ENCODE measurements at regions not wholly inside any gene's neighbourhood (a gene's known extent, or its start where the extent isn't known, plus 50 kb on each side); places are given as distances from the start of the nearest gene placed in this dataset.
"Not testable (repeated sequence)": the region's sequence is repeated elsewhere in the genome, so short reads cannot be mapped to it uniquely, and the experiment has no call there.

DNA sequence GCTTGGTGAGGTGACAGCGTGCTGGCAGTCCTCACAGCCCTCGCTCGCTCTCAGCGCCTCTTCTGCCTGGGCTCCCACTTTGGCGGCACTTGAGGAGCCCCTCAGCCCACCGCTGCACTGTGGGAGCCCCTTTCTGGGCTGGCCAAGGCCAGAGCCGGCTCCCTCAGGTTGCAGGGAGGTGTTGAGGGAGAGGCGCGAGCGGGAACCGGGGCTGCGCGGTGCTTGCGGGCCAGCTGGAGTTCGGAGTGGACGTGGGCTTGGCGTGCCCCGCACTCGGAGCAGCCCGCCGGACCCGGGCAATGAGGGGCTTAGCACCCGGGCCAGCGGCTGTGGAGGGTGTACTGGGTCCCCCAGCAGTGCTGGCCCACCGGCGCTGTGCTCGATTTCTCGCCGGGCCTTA is 134.2 kb upstream of the BASP1 start:
- H3K27me3 Mint-ChIP-seq; H3K9me3 Mint-ChIP-seq; H3K4me1 Mint-ChIP-seq; H3K36me3 Mint-ChIP-seq; H3K4me3 Mint-ChIP-seq; H3K27ac Mint-ChIP-seq; DNase-seq; ATAC-seq (replicated peaks): not testable (repeated sequence)

DNA sequence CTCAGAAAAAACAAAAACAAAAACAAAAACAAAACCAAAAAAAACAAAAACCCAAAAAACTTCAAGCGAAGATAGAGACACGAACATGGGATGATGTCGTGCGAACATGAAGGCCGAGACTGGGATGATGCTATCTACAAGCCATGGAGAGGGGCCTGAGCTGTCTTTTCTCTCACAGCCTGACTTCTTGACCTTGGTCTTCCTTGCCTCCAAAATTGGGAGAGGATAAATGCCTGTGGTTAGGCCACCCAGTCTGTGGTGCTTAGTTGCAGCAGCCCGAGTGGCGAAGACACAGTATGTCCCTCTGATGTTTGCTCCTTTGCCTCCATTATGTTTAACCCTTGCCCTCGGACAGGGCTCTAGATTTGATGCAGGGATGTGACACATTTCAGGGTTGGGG is 130.4 kb upstream of the BASP1 start:
- no peaks in the 10 kb centered on the region for H3K36me3 Mint-ChIP-seq
- DNase-seq (no peak), ATAC-seq (replicated peaks) (no peak)
- H3K27me3 Mint-ChIP-seq, result no peaks in the 10 kb centered on the region
- H3K4me1 Mint-ChIP-seq, result no peaks in the 10 kb centered on the region
- no peak overlapping the region for H3K4me3 Mint-ChIP-seq
- no peaks in the 10 kb centered on the region for H3K9me3 Mint-ChIP-seq
- H3K27ac Mint-ChIP-seq, result no peak overlapping the region

DNA sequence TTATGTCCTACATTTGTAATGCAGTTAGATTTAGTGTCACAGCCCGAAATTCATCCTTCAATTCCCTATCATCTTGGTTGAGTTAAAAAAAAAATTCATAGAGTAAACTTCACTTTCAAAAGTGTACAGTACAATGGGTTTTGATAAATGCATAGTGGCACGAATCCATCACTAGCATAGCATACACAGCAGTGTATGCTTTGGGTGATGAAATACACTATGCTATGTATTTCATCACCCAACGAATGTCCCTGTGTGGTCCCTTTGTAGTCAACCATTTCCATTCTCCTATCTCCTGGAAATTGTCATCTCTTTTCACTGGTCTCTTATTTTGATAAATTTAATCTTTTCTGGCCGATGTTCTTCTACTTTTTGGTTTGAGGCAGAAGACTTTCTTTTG is 129.4 kb upstream of the BASP1 start:
- no peaks in the 10 kb centered on the region for H3K4me1 Mint-ChIP-seq
- H3K9me3 Mint-ChIP-seq, result no peaks in the 10 kb centered on the region
- DNase-seq (no peak), ATAC-seq (replicated peaks) (no peak)
- H3K36me3 Mint-ChIP-seq, result no peaks in the 10 kb centered on the region
- H3K27ac Mint-ChIP-seq, result no peak overlapping the region
- H3K27me3 Mint-ChIP-seq, result no peaks in the 10 kb centered on the region
- no peak overlapping the region for H3K4me3 Mint-ChIP-seq

DNA sequence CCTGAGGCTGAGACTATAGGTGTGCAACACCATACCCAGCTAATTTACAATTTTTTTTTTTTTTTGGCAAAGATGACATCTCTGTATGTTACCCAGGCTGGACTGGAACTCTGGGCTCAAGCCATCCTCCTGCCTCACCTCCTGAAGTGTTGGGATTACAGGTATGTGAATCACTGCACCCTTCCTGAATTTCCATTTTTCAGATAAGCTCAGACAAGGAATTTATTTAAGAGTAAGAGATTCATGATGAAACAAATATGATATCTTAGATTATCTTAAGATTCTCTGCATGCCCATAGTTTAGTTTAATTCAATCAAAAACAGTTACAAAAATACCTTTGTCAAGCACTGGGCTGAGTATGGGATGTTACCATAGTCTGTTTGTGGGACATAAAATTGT is 128.4 kb upstream of the BASP1 start:
- ATAC-seq (replicated peaks), result no peak
- Mint-ChIP-seq H3K4me1 (no peaks in the 10 kb centered on the region), H3K27me3 (no peaks in the 10 kb centered on the region)

DNA sequence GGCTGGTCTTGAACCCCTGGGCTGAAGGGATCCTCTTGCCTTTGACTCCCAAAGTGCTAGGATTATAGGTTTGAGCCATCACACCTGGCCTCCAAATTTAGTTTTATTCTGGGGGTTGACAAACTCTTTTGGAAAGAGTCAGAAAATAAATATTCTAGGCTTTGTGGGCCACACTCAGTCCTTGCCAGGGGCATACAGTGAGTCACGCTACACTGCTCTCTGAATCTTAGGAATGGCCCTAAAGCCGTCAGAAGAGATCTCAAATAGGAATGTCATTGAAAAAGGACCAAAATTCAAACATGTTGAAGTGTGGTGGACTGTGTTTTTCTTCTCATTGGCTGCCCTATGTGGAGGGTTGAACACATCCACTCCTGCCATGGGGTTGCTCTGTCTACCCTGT is 127.7 kb upstream of the BASP1 start:
- no peak for DNase-seq
- Mint-ChIP-seq H3K27ac (no peak overlapping the region), H3K27me3 (no peaks in the 10 kb centered on the region), H3K4me1 (no peaks in the 10 kb centered on the region), H3K9me3 (no peaks in the 10 kb centered on the region), H3K4me3 (no peak overlapping the region), H3K36me3 (no peaks in the 10 kb centered on the region)
- no peak for ATAC-seq (replicated peaks)

More for the DNA sequence above, 128.4 kb upstream of the BASP1 start:
- DNase-seq, result no peak
- Mint-ChIP-seq H3K36me3 (no peaks in the 10 kb centered on the region), H3K27ac (no peak overlapping the region), H3K4me3 (no peak overlapping the region), H3K9me3 (no peaks in the 10 kb centered on the region)

DNA sequence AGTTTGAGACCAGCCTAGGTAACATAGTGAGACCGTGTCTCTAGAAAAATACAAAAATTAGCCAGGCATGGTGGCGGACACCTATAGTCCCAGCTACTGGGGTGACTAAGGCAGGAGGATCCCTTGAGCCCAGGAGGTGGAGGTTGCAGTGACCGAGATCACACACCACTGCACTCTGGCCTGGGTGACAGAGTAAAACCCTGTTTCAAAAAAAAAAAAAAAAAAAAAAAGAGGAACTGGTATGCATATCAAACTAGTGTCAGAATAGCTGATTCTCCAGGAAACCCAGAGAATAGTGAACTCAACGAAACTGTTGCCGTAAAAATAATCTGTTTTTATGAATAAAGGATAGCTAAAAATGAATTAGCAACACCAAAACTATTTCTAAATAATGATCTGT is 126.6 kb upstream of the BASP1 start:
- H3K27ac Mint-ChIP-seq, result no peak overlapping the region
- peak; percentile 75 to 82 for ATAC-seq (replicated peaks)
- peaks cover 4 to 7% of the 10 kb centered on the region in 2 donors for H3K27me3 Mint-ChIP-seq
- H3K4me1 Mint-ChIP-seq, result no peaks in the 10 kb centered on the region
- peak; percentile 1 for DNase-seq
- H3K4me3 Mint-ChIP-seq, result no peak overlapping the region
- no peaks in the 10 kb centered on the region for H3K9me3 Mint-ChIP-seq
- H3K36me3 Mint-ChIP-seq, result no peaks in the 10 kb centered on the region

DNA sequence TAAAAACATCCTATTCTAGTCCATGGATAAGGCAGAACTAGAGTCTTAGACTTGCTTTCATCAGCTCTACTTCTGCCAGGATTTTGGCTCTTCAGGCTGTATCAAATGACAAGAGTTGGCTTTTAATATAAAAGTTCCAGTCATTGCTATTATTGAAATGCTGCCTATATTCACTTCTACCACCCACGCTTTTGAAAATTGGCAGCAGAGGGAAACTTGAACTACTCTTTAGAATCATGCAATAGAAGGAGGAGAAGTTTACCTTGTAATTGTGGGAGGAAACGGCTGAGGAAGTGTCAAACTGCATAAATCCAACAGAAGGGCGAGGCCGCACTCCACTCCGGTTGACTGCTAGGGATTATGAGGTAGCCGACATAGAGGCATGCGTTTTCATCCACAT is 122.6 kb upstream of the BASP1 start:
- Mint-ChIP-seq H3K27ac (no peak overlapping the region), H3K4me3 (no peak overlapping the region), H3K27me3 (peaks cover 4 to 7% of the 10 kb centered on the region in 2 donors), H3K9me3 (no peaks in the 10 kb centered on the region), H3K36me3 (no peaks in the 10 kb centered on the region), H3K4me1 (no peaks in the 10 kb centered on the region)
- ATAC-seq (replicated peaks) (no peak), DNase-seq (no peak)

DNA sequence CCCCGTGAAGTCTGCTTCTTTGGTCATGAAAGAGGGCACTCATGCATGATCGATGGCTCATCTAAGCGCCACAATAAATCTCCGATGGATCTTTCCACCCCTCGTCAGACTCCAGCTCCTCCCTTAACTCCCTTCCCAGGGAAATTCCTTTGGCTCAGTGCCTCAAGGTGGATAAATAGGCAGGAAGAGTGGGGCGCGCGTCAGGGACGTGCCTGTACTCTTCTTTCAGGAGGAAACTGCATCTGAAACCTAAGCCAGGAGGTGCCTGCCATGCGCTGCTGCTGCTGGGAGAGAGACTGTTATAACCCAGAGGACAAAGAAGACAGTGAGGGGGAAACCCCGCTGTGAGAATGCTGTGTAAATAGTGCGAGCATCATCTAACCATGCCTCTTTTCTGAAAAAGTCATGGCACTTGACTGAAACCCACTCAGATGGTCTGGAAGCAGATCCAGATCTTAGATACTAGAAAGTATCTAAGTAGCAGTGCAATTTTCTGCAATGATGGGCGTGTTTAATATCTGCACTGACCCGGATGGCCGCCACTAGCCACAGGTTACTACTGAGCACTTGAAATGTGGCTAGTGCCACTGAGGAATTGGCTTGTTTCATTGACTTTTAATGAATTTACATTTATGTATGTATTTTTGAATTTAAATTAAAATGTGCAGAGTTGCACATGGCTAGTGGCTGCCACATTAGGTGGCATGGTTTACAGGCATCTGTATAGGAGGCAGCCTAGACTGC is 120.3 kb upstream of the BASP1 start:
- Mint-ChIP-seq H3K4me3 (no peak overlapping the region), H3K9me3 (no peaks in the 10 kb centered on the region)

DNA sequence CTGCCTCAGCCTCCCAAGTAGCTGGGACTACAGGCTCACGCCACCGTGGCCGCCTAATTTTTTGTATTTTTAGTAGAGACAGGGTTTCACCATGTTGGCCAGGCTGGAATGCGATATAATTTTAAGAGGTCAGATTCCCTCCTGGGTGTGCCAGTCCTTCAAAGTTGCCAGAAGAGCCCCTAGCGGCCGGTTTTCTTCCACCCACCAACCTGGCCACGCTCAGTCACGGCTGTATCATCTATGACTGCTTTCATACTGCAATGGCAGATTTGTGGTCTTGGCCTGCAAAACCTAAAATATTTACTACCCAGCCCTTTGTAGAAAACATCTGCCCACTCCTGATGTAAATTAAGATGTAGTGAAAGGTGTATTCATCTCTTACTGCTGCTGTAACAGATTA is 117.5 kb upstream of the BASP1 start:
- H3K36me3 Mint-ChIP-seq, result no peaks in the 10 kb centered on the region
- no peaks in the 10 kb centered on the region for H3K4me1 Mint-ChIP-seq
- no peak overlapping the region for H3K4me3 Mint-ChIP-seq
- no peak overlapping the region for H3K27ac Mint-ChIP-seq
- DNase-seq, result no peak
- H3K27me3 Mint-ChIP-seq, result peaks cover 7 to 14% of the 10 kb centered on the region in 2 donors
- H3K9me3 Mint-ChIP-seq, result no peaks in the 10 kb centered on the region
- no peak for ATAC-seq (replicated peaks)

More for the DNA sequence above, 120.3 kb upstream of the BASP1 start:
- no peaks in the 10 kb centered on the region for H3K4me1 Mint-ChIP-seq
- no peak for ATAC-seq (replicated peaks)
- H3K27ac Mint-ChIP-seq, result no peak overlapping the region
- H3K27me3 Mint-ChIP-seq, result peaks cover 7% of the 10 kb centered on the region in 2 donors
- DNase-seq, result no peak
- H3K36me3 Mint-ChIP-seq, result no peaks in the 10 kb centered on the region

DNA sequence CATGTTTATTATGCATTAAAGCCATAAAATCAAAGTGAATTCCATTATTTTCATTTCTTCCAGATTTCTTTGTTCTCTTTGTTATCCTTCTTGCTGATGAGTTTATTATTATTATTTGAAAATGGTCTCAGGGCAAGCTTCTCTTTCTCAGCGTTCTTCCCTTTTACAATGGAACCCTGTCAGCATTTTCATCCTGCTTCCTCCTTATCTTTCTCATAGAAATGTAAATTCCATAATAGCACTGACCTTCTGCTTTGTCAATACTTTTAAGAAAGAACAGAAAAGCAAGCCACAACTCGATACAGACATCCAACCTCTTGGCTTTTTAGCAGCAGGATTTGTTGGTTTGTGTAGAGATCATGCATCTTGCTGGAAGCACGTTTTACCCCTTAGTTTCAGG is 114.0 kb upstream of the BASP1 start:
- Mint-ChIP-seq H3K4me3 (no peak overlapping the region), H3K27ac (no peak overlapping the region), H3K4me1 (no peaks in the 10 kb centered on the region), H3K27me3 (peaks cover 3 to 8% of the 10 kb centered on the region in 2 donors), H3K9me3 (no peaks in the 10 kb centered on the region), H3K36me3 (no peaks in the 10 kb centered on the region)
- ATAC-seq (replicated peaks) (no peak), DNase-seq (no peak)

DNA sequence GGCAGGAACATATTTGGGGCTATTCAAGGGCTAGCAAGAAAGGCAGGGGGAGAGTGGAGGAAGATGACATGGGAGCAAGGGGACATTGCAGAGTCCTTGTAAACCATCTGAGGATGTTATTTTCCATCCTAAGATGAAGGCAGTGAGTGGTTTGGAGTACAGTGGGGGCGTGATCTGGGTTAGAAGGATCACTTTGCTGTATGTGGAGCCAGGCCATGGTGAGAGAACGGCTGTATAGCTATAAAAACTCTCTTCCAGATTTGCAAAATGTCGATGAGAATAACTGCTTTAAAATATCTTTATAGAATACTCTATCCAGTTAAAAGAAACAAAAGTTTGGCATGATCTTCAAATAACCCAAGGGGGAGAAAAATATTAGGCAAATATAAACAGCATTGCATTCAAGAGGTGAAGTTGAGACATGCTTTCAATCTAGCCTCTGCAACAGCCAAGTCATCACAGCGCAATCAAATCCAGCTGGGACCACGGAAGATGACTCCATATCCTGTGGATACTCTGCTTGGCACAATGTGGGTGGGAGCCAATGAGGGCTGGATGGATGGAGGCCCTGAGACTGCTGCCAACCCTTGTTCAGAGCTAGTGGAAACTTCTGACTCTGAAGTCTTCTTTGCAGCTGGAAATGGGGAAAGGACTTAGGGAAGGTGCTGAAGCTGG is 111.5 kb upstream of the BASP1 start:
- H3K27ac Mint-ChIP-seq, result no peak overlapping the region
- ATAC-seq (replicated peaks) (no peak), DNase-seq (no peak)
- H3K4me1 Mint-ChIP-seq, result peaks cover 7 to 13% of the 10 kb centered on the region in 2 donors
- H3K4me3 Mint-ChIP-seq, result no peak overlapping the region
- H3K9me3 Mint-ChIP-seq, result no peaks in the 10 kb centered on the region
- H3K36me3 Mint-ChIP-seq, result no peaks in the 10 kb centered on the region
- peaks cover 0 to 8% of the 10 kb centered on the region in 2 donors for H3K27me3 Mint-ChIP-seq

DNA sequence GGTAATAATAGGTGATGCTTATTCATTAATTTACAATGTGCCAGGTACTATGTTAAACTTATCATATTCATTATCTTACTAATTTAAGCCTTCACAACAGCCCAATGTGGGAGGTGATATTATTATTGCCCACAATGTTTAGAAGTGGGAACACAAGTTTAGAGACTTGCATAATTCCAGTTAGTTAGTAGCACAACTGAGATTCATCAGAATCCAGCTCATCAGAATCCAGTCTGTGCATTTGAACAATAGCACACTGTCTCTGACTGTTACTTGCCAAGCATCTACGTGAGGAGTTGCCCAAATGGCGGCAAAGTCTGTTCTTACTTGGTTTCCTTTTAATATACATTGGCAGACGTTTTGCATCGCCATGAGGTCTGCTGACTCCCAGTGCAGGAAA is 110.9 kb upstream of the BASP1 start:
- no peak for DNase-seq
- no peak overlapping the region for H3K27ac Mint-ChIP-seq
- no peaks in the 10 kb centered on the region for H3K9me3 Mint-ChIP-seq
- H3K4me1 Mint-ChIP-seq, result peaks cover 7 to 13% of the 10 kb centered on the region in 2 donors
- no peaks in the 10 kb centered on the region for H3K36me3 Mint-ChIP-seq
- H3K27me3 Mint-ChIP-seq, result peaks cover 0 to 8% of the 10 kb centered on the region in 2 donors
- no peak for ATAC-seq (replicated peaks)
- no peak overlapping the region for H3K4me3 Mint-ChIP-seq

DNA sequence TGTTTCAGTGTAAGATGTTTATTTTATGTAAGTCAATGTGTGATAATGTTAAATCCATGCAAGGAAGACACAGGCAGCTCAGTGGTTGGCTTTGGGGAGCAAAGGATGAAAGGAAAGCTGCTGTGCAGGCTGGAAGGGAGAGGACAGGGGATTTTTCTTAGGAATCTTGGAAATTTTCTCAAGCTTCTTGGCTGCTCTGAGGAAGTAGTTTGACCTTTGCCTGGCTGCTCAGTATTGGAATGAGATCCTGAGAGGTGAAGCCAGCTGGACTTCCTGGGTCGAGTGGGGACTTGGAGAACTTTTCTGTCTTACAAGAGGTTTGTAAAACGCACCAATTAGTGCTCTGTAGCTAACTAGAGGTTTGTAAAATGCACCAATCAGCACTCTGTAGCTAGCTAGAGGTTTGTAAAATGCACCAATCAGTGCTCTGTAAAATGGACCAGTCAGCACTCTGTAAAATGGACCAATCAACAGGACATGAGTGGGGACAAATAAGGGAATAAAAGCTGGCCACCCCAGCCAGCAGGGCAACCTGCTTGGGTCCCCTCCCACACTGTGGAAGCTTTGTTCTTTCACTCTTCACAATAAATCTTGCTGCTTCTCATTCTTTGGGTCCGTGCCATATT is 105.2 kb upstream of the BASP1 start:
- not testable (repeated sequence) for DNase-seq, H3K27me3 Mint-ChIP-seq, H3K9me3 Mint-ChIP-seq

DNA sequence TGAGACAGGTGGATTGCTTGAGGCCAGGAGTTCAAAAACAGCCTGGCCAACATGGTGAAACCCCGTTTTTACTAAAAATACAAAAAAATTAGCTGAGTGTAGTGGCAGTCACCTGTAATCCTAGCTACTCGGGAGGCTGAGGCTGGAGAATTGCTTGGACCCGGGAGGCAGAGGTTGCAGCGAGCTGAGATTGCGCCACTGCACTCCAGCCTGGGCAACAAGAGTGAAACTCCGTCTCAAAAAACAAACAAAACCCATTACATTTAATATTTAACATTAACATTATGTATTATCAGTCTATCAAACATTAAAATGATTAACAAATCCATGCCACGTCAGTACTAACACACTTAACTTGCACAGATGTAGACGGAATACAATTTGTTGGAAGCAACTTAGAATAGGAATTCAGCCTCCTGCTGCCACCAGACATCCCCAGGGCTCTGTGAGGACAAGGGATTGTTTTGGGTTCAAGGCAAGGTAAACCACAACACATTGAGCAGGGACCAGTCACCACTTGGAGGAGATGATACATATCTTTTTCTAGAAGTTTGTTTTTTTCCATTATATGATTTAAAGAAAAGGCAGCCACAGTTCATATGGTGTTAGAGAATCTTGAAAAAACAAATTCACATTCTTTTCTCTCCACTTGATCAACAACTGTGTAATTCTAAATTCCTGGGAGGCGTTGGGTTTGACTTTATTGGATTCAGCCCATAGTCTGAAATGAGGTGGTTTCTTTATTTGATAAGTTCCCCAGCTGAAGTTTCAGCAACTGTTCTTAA is 104.1 kb upstream of the BASP1 start:
- Mint-ChIP-seq H3K27ac (no peak overlapping the region), H3K4me3 (no peak overlapping the region), H3K4me1 (peaks cover 7 to 14% of the 10 kb centered on the region in 2 donors), H3K9me3 (no peaks in the 10 kb centered on the region), H3K27me3 (peaks cover 4 to 6% of the 10 kb centered on the region in 2 donors), H3K36me3 (no peaks in the 10 kb centered on the region)
- no peak for DNase-seq
- ATAC-seq (replicated peaks), result no peak

More for the DNA sequence above, 105.2 kb upstream of the BASP1 start:
- H3K4me3 Mint-ChIP-seq; ATAC-seq (replicated peaks); H3K27ac Mint-ChIP-seq; H3K36me3 Mint-ChIP-seq: not testable (repeated sequence)
- peaks cover 7 to 13% of the 10 kb centered on the region in 2 donors for H3K4me1 Mint-ChIP-seq
